ENCODE measurements at regions not wholly inside any gene's neighbourhood (a gene's known extent, or its start where the extent isn't known, plus 50 kb on each side); places are given as distances from the start of the nearest gene placed in this dataset.

- no peak for DNase-seq (ENCODE audit: low read depth in 2 of 2)
These were observed 517.9 kb downstream of the MTRR start for GRCh38 chr5:8386719-8387288.

- DNase-seq (ENCODE audit: low read depth in 2 of 2): no peak
These were observed 523.0 kb downstream of the MTRR start for GRCh38 chr5:8391911-8392310.

DNA sequence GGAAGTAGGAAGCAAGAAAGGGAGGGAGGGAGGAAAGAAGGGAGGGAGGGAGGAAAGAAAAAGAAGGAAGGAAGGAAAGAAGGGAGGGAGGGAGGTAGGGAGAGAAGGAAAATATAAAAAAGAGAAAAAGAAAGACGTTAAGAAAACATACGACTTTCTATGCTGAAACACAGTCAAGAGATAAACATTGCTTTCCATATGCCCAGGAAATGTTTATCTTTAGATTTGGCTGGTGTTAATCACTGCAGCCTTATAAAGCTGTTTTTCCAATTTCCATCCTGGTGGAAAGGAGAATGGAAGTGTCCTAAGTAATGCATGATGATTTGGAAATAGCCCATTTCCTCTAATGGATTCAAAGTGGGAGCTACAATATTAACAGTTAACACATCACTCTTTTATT, 524.3 kb downstream of the MTRR start:
- no peak for DNase-seq (ENCODE audit: low read depth in 2 of 2)

GRCh38 chr5:8394965-8395364, 526.0 kb downstream of the MTRR start:
- no peak for DNase-seq (ENCODE audit: low read depth in 2 of 2)

- no peak for DNase-seq (ENCODE audit: low read depth in 2 of 2)
These were observed 527.3 kb downstream of the MTRR start for GRCh38 chr5:8396246-8396645.

- no peak for DNase-seq (ENCODE audit: low read depth in 2 of 2)
These were observed 527.8 kb downstream of the MTRR start for GRCh38 chr5:8396756-8397155.

GRCh38 chr5:8399471-8399870, 530.5 kb downstream of the MTRR start:
- no peak for DNase-seq (ENCODE audit: low read depth in 2 of 2)

DNA sequence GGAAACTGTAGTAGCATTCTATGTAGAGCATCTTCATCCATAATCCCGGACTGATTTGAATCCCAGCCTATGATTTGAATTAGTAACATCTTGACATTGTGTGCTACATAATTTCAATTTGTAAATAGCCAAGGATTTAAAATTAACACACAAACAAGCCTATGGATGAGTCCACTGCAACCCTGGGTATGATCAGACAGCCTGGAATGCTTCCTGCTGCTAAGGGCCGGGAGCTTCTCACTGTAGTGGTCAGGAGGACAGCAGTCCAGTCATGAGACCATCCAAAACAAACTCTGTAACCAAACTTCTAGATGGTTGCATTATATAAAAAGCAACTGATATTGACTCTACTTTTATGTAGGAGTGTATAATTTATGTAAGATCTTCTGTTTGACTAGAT, 539.3 kb downstream of the MTRR start:
- no peak for DNase-seq (ENCODE audit: low read depth in 2 of 2)

DNA sequence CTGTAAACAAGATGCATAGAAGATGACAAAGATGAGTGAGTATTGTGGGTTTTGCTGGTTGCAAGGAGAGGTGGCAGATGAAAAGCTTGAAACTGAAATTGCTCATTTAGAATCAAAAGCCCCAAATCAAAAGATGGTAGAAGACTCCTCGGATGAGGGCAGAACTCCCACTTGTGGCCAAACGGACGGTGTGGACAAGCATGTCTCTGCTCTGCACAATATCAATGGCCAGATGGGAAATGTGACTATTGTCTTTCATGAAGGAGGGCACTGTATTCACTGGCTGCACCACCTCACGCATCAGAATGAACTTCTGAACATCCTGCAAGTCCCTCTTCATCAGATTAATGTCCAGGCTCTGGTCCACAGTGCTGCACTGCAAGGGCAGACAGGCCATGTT, 541.7 kb downstream of the MTRR start:
- DNase-seq (ENCODE audit: low read depth in 2 of 2): no peak

- DNase-seq (ENCODE audit: low read depth in 2 of 2): no peak
These were observed 545.0 kb downstream of the MTRR start for GRCh38 chr5:8413975-8414374.

- DNase-seq (ENCODE audit: low read depth in 2 of 2): no peak
These were observed 548.5 kb downstream of the MTRR start for GRCh38 chr5:8417316-8418048.

DNA sequence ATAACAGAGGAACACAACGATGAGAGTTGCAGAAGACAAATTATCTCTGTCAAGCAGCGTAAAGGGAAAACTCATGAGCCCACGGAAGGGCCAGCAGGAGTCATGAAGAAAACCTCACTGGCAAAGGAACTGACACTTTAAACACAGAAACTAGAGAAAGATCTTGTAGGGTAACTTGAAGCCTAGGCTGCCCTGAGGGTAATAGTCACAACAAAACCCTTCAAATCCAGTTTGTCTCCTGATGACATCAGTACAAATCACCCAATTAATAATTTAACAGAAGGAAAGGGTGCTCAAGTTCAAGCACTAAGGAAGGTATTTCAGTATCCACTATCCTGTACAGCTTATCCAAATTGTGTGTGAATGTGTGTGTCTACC, 549.1 kb downstream of the MTRR start:
- DNase-seq (ENCODE audit: low read depth in 2 of 2): no peak

GRCh38 chr5:8429778-8430758, 561.1 kb downstream of the MTRR start:
- DNase-seq (ENCODE audit: low read depth in 2 of 2): no peak

DNA sequence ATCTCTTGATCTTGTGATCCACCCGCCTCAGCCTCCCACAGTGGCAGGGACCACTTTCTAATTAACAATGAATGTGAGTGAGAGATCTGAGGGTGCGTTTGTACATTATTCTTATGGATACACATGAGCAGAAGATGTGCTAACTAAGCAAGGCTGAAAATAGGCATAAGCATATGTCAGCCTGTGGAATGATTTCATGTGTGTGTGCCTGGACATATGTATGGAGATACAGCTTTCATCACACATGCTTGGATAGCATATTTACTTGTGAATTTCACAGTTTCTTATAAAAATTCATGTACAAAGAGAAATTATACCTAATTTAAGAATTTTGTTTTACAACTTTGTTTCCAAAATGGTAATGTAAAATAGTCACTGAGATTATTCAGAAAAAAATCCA, 565.6 kb downstream of the MTRR start:
- DNase-seq (ENCODE audit: low read depth in 2 of 2): no peak

DNA sequence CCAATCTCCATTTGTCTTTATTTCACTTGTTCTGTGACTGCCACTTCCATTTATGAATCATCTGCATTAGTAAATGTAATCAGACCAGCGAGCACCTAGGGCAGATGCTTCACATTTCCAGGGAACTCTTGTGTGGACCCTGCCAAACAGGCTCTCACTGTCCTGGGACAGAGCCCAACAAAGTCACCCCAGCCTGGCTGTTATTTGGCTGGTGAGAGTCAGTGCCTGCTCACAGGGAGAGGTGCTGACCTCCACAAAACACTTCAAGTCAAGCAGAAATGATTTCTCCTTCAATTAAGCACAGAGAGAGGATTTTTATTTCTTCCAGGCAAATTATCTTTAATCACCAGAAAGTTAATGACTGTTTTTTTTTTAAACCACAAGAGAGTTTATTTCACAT, 568.0 kb downstream of the MTRR start:
- DNase-seq (ENCODE audit: low read depth in 2 of 2): no peak

DNA sequence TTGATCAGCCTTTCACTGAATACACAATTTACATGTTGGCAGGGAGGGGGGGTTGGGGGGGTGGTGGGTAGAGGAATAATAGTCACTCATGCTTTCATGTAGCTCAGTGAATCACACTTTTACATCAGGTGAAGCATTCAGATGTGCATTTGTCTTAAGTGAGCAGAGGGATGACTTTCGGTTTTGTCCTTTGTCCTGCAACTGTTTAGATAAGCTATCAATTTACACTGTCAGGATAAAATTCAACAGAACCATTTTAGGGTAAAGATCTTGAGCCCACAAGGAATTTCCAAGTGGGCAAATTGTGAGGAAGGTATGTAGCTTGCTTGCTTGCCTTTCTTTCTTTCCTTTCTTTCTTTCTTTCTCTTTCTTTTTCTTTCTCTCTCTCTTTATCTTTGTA, 576.2 kb downstream of the MTRR start:
- no peak for DNase-seq (ENCODE audit: low read depth in 2 of 2)

GRCh38 chr5:8446179-8446578, 577.2 kb downstream of the MTRR start:
- no peak for DNase-seq (ENCODE audit: low read depth in 2 of 2)

GRCh38 chr5:8456846-8457186, 587.9 kb downstream of the MTRR start:
- DNase-seq (ENCODE audit: low read depth in 2 of 2): no peak

GRCh38 chr5:8457187-8458037, 588.5 kb downstream of the MTRR start:
- DNase-seq (ENCODE audit: low read depth in 2 of 2): peak; percentile 60 to 77

GRCh38 chr5:8458038-8458383, 589.1 kb downstream of the MTRR start:
- no peak for DNase-seq (ENCODE audit: low read depth in 2 of 2)

GRCh38 chr5:8461543-8461942, 592.6 kb downstream of the MTRR start:
- no peak for DNase-seq (ENCODE audit: low read depth in 2 of 2)

DNA sequence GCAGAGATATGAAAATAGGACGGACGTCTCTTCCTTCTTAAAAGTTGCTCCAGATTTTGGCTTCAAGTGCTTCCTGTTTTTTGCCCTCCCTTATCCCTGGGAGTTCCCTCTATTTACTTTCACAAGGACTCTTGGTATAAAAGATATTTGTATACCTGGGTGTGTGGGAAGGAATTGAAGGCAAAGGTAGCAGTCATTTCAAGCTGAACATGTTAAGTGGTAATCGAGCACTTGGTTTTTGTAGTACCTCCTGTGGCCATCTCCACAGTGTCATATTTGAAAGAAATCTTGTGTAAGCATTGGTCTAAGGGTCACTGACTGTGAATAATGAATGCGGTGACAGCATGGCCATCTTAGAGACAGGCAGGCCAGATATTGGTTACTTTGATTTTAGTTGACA, 593.6 kb downstream of the MTRR start:
- no peak for DNase-seq (ENCODE audit: low read depth in 2 of 2)
